K562 (cell line): ENCODE measurements at regions not wholly inside any gene's neighbourhood (a gene's known extent, or its start where the extent isn't known, plus 50 kb on each side); places are given as distances from the start of the nearest gene placed in this dataset.

Experiments used
- CBX5 ChIP-seq: IDR thresholded peaks from 2 replicates; pipeline ENCODE4 v1.6.1; 2014; ENCODE audit warnings: low read depth, borderline replicate concordance
- EZH2 ChIP-seq: IDR thresholded peaks from 2 replicates; pipeline ENCODE4 v1.6.1; 2012; ENCODE audit warnings: low read depth, mild to moderate bottlenecking, inconsistent platforms, low read length, borderline replicate concordance
- HNRNPK ChIP-seq: fragments of 200-400 bp; formaldehyde crosslinking; IDR thresholded peaks from one replicate; pipeline ENCODE4 v1.6.1; 2018; ENCODE audit warnings: mild to moderate bottlenecking, low read depth, low read length; ENCODE audit not compliant: poor library complexity, severe bottlenecking
- MEF2D ChIP-seq: conservative IDR thresholded peaks from 2 replicates; pipeline ENCODE4 v1.6.1; 2016; ENCODE audit warnings: low read depth, missing genetic modification characterization, missing compliant biosample characterization
- MEIS2 ChIP-seq: fragments of 450-650 bp; IDR thresholded peaks from 2 replicates; pipeline ENCODE4 v1.6.1; 2014; ENCODE audit warnings: mild to moderate bottlenecking; ENCODE audit not compliant: partially characterized antibody
- NFIC ChIP-seq: fragments of 450-650 bp; IDR thresholded peaks from 2 replicates; pipeline ENCODE4 v1.6.1; 2017; ENCODE audit warnings: mild to moderate bottlenecking, inconsistent platforms
- TCF3 ChIP-seq: sonication (generic); formaldehyde crosslinking; IDR thresholded peaks from 2 replicates; pipeline ENCODE4 v1.4.0; 2020; ENCODE audit warnings: mild to moderate bottlenecking, missing genetic modification reagents
- ZNF561 ChIP-seq: fragments of 450-650 bp; formaldehyde crosslinking; conservative IDR thresholded peaks from 2 replicates; pipeline ENCODE4 v1.4.0; 2020; ENCODE audit warnings: mild to moderate bottlenecking, moderate library complexity
- TF ChIP-seq, protein P1 (sequence below): fragments of 200-600 bp; sonication (generic); IDR thresholded peaks from one replicate; pipeline ENCODE4 v1.6.1; 2012; ENCODE audit warnings: mild to moderate bottlenecking, low read depth, low read length, inconsistent platforms
- TF ChIP-seq, protein P2 (sequence below), 3 experiments: IDR thresholded peaks in 2 of 3; conservative IDR thresholded peaks in 1 of 3; 2 replicates each; pipeline ENCODE4 v1.5.1; 2011 to 2012; ENCODE audit warnings: low read length in 3 of 3, mild to moderate bottlenecking in 3 of 3, control low read depth in 2 of 3, improper control_type of control experiment in 1 of 3, inconsistent platforms in 1 of 3, low read depth in 1 of 3, mixed read lengths in 1 of 3, moderate library complexity in 1 of 3; ENCODE audit not compliant: insufficient read depth in 2 of 3

DNA sequence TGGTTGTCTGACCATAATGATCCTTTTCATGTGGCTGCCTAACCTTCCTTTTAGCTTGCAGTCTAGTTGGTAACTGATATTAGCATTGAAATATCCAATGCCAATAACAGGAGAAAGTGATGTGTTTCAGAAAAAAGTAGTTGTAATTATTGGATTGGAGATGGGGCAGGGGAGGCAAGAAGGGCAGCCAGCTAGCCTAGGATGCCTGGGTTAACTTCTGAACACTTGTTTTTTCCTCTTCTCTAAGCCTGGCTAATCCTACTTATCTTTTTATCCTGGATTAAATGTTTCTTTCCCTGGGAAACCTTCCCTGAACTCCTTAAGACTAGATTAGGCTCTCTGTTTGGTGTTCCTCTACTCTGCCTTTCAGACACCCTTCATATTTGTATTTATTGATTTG lies 380.2 kb downstream of the TMEM135 start:
- no peak for TF ChIP-seq MEIS2
- no peak for TF ChIP-seq EZH2
- no peak for TF ChIP-seq NFIC
- TF ChIP-seq, protein P1, sequence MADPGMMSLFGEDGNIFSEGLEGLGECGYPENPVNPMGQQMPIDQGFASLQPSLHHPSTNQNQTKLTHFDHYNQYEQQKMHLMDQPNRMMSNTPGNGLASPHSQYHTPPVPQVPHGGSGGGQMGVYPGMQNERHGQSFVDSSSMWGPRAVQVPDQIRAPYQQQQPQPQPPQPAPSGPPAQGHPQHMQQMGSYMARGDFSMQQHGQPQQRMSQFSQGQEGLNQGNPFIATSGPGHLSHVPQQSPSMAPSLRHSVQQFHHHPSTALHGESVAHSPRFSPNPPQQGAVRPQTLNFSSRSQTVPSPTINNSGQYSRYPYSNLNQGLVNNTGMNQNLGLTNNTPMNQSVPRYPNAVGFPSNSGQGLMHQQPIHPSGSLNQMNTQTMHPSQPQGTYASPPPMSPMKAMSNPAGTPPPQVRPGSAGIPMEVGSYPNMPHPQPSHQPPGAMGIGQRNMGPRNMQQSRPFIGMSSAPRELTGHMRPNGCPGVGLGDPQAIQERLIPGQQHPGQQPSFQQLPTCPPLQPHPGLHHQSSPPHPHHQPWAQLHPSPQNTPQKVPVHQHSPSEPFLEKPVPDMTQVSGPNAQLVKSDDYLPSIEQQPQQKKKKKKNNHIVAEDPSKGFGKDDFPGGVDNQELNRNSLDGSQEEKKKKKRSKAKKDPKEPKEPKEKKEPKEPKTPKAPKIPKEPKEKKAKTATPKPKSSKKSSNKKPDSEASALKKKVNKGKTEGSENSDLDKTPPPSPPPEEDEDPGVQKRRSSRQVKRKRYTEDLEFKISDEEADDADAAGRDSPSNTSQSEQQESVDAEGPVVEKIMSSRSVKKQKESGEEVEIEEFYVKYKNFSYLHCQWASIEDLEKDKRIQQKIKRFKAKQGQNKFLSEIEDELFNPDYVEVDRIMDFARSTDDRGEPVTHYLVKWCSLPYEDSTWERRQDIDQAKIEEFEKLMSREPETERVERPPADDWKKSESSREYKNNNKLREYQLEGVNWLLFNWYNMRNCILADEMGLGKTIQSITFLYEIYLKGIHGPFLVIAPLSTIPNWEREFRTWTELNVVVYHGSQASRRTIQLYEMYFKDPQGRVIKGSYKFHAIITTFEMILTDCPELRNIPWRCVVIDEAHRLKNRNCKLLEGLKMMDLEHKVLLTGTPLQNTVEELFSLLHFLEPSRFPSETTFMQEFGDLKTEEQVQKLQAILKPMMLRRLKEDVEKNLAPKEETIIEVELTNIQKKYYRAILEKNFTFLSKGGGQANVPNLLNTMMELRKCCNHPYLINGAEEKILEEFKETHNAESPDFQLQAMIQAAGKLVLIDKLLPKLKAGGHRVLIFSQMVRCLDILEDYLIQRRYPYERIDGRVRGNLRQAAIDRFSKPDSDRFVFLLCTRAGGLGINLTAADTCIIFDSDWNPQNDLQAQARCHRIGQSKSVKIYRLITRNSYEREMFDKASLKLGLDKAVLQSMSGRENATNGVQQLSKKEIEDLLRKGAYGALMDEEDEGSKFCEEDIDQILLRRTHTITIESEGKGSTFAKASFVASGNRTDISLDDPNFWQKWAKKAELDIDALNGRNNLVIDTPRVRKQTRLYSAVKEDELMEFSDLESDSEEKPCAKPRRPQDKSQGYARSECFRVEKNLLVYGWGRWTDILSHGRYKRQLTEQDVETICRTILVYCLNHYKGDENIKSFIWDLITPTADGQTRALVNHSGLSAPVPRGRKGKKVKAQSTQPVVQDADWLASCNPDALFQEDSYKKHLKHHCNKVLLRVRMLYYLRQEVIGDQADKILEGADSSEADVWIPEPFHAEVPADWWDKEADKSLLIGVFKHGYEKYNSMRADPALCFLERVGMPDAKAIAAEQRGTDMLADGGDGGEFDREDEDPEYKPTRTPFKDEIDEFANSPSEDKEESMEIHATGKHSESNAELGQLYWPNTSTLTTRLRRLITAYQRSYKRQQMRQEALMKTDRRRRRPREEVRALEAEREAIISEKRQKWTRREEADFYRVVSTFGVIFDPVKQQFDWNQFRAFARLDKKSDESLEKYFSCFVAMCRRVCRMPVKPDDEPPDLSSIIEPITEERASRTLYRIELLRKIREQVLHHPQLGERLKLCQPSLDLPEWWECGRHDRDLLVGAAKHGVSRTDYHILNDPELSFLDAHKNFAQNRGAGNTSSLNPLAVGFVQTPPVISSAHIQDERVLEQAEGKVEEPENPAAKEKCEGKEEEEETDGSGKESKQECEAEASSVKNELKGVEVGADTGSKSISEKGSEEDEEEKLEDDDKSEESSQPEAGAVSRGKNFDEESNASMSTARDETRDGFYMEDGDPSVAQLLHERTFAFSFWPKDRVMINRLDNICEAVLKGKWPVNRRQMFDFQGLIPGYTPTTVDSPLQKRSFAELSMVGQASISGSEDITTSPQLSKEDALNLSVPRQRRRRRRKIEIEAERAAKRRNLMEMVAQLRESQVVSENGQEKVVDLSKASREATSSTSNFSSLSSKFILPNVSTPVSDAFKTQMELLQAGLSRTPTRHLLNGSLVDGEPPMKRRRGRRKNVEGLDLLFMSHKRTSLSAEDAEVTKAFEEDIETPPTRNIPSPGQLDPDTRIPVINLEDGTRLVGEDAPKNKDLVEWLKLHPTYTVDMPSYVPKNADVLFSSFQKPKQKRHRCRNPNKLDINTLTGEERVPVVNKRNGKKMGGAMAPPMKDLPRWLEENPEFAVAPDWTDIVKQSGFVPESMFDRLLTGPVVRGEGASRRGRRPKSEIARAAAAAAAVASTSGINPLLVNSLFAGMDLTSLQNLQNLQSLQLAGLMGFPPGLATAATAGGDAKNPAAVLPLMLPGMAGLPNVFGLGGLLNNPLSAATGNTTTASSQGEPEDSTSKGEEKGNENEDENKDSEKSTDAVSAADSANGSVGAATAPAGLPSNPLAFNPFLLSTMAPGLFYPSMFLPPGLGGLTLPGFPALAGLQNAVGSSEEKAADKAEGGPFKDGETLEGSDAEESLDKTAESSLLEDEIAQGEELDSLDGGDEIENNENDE: no peak
- TF ChIP-seq ZNF561 (CRISPR knock-in tag): no peak
- no peak for TF ChIP-seq MEF2D (tag)
- no peak for TF ChIP-seq TCF3
- no peak for TF ChIP-seq CBX5
- TF ChIP-seq, protein P2, sequence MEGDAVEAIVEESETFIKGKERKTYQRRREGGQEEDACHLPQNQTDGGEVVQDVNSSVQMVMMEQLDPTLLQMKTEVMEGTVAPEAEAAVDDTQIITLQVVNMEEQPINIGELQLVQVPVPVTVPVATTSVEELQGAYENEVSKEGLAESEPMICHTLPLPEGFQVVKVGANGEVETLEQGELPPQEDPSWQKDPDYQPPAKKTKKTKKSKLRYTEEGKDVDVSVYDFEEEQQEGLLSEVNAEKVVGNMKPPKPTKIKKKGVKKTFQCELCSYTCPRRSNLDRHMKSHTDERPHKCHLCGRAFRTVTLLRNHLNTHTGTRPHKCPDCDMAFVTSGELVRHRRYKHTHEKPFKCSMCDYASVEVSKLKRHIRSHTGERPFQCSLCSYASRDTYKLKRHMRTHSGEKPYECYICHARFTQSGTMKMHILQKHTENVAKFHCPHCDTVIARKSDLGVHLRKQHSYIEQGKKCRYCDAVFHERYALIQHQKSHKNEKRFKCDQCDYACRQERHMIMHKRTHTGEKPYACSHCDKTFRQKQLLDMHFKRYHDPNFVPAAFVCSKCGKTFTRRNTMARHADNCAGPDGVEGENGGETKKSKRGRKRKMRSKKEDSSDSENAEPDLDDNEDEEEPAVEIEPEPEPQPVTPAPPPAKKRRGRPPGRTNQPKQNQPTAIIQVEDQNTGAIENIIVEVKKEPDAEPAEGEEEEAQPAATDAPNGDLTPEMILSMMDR (IDR thresholded peaks at IDR 0.05 in 2 of 3, conservative IDR thresholded peaks at IDR 0.05 in 1 of 3; ENCODE audit: insufficient read depth in 2 of 3, low read depth in 1 of 3, low read length in 3 of 3): no peak
- no peak for TF ChIP-seq HNRNPK
